Astrocyte (in vitro differentiated cells and primary cell): ENCODE measurements at regions not wholly inside any gene's neighbourhood (a gene's known extent, or its start where the extent isn't known, plus 50 kb on each side); places are given as distances from the start of the nearest gene placed in this dataset.

Source experiments
- EZH2 ChIP-seq: IDR thresholded peaks from 2 replicates; pipeline ENCODE4 v1.6.1; 2012; ENCODE audit warnings: mild to moderate bottlenecking, low read length, inconsistent platforms; ENCODE audit not compliant: insufficient read depth
- TF ChIP-seq, protein P1 (sequence below): IDR thresholded peaks from 2 replicates; pipeline ENCODE4 v1.5.1; 2011; ENCODE audit warnings: low read depth, mild to moderate bottlenecking, inconsistent platforms, low read length, moderate library complexity; ENCODE audit not compliant: insufficient read depth

DNA sequence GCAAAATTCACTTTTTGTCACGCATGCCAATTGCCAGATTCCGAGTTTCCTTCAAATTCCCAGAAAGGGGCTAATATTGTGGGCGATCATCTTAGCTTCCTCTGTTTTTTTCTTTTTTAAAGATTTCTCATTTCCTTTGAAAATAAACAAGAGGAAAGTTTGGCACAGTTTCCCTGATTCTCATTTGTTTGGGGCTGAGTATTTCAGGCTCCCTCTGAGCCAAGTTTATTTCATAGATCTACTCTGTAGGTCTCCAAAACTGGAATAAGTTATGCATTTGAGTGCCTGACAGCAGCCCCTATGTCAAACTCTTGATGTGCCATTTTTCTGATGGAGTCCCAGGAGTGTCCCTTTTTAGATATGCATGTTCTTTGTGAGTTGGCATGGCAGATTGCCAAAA is 1297.2 kb upstream of the WWC1 start:
- TF ChIP-seq, protein P1, sequence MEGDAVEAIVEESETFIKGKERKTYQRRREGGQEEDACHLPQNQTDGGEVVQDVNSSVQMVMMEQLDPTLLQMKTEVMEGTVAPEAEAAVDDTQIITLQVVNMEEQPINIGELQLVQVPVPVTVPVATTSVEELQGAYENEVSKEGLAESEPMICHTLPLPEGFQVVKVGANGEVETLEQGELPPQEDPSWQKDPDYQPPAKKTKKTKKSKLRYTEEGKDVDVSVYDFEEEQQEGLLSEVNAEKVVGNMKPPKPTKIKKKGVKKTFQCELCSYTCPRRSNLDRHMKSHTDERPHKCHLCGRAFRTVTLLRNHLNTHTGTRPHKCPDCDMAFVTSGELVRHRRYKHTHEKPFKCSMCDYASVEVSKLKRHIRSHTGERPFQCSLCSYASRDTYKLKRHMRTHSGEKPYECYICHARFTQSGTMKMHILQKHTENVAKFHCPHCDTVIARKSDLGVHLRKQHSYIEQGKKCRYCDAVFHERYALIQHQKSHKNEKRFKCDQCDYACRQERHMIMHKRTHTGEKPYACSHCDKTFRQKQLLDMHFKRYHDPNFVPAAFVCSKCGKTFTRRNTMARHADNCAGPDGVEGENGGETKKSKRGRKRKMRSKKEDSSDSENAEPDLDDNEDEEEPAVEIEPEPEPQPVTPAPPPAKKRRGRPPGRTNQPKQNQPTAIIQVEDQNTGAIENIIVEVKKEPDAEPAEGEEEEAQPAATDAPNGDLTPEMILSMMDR: no peak
- no peak for TF ChIP-seq EZH2
